ENCODE measurements at regions not wholly inside any gene's neighbourhood (a gene's known extent, or its start where the extent isn't known, plus 50 kb on each side); places are given as distances from the start of the nearest gene placed in this dataset.

DNA sequence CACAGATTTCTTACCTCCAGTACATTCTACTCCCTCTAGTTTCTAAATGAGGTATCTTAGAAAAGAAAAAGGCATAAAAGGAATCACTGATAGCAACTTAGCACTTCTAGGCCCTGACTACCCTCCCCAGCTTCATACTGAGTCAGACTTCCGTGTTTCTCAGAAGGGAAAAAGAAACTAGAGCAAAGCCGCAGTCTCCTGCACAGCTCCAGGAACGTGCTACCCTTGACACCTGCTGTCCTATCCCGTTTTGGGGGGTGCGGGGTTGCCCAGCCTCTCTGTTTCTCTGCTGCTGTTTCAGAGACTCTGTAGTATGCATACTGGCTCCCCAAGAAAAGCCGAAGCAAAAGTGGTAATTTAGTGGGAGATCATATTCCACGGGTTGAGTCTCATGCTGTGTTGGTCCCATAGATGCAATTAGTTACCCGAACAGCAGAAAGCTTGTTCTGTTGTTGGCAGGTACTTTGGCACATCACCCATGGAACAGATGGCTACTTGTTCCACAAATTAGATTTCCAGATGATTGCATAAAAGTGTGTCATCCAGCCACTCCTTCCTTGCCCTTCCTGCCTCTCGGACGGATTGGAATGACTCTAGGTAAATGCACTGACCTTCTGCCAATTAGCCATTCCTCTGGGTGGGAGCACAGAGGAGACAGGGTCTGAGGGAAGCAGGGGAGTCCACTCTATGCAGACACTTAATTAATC lies 438.1 kb downstream of the FUT8 start:
- TF ChIP-seq EZH2 (IDR thresholded peaks at IDR 0.05; ENCODE audit: borderline replicate concordance, low read depth, low read length, severe bottlenecking) (no peak), CTCF (IDR thresholded peaks at IDR 0.05; ENCODE audit: borderline replicate concordance, extremely low read depth, low read length, poor library complexity, severe bottlenecking) (peak; percentile 45)
